ENCODE measurements at regions not wholly inside any gene's neighbourhood (a gene's known extent, or its start where the extent isn't known, plus 50 kb on each side); places are given as distances from the start of the nearest gene placed in this dataset.

DNA sequence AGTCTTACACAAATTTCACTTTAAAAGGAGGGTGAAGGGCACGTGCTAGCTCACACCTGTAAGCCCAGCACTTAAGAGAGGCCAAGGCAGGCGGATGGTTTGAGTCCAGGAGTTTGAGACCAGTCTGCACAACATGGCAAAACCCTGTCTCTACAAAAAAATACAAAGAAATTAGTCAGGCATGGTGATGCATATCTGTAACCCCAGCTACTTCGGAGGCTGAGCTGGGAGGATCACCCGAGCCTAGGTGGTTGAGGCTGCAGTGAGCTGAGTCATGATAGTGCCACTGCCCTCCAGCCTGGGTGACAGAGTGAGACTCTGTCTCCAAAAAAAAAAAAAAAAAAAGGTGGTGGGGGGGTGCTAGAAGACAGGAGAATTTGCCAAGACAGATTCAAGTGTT, 237.3 kb upstream of the KLF14 start:
- Histone ChIP-seq H3K9me3 (no peaks in the 10 kb centered on the region), H3K27ac (no peak overlapping the region), H3K36me3 (ENCODE audit: low read depth, missing control alignments) (no peaks in the 10 kb centered on the region), H3K4me1 (peaks cover 7% of the 10 kb centered on the region), H3K4me3 (no peak overlapping the region), H3K27me3 (no peaks in the 10 kb centered on the region)
- 83 to 94% methylated on average over 4 of the region's 4 CpGs for WGBS, 2 donors
- DNase-seq: no peak
- TF ChIP-seq, protein P1, sequence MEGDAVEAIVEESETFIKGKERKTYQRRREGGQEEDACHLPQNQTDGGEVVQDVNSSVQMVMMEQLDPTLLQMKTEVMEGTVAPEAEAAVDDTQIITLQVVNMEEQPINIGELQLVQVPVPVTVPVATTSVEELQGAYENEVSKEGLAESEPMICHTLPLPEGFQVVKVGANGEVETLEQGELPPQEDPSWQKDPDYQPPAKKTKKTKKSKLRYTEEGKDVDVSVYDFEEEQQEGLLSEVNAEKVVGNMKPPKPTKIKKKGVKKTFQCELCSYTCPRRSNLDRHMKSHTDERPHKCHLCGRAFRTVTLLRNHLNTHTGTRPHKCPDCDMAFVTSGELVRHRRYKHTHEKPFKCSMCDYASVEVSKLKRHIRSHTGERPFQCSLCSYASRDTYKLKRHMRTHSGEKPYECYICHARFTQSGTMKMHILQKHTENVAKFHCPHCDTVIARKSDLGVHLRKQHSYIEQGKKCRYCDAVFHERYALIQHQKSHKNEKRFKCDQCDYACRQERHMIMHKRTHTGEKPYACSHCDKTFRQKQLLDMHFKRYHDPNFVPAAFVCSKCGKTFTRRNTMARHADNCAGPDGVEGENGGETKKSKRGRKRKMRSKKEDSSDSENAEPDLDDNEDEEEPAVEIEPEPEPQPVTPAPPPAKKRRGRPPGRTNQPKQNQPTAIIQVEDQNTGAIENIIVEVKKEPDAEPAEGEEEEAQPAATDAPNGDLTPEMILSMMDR (IDR thresholded peaks at IDR 0.05): no peak
- no peak for TF ChIP-seq POLR2A (IDR thresholded peaks at IDR 0.05)
- intact Hi-C loops (cut with DNase I; ENCODE audit: low total_unique reads): no loop called here

GRCh38 chr7:130972201-130972600, 238.2 kb upstream of the KLF14 start:
- WGBS, 2 donors: 90 to 100% methylated on average over 2 of the region's 2 CpGs
- intact Hi-C loops (cut with DNase I; ENCODE audit: low total_unique reads): no loop called here
- H3K4me1 ChIP-seq: peaks cover 7% of the 10 kb centered on the region

GRCh38 chr7:130973637-130974036, 239.6 kb upstream of the KLF14 start:
- TF ChIP-seq, protein P1 (IDR thresholded peaks at IDR 0.05): no peak
- TF ChIP-seq POLR2A (IDR thresholded peaks at IDR 0.05): no peak
- Histone ChIP-seq H3K27me3 (no peaks in the 10 kb centered on the region), H3K36me3 (ENCODE audit: low read depth, missing control alignments) (no peaks in the 10 kb centered on the region), H3K4me3 (no peak overlapping the region), H3K4me1 (peaks cover 7% of the 10 kb centered on the region), H3K9me3 (no peaks in the 10 kb centered on the region), H3K27ac (no peak overlapping the region)
- no peak for DNase-seq
- intact Hi-C loops (cut with DNase I; ENCODE audit: low total_unique reads): no loop called here

More at GRCh38 chr7:130972201-130972600, 238.2 kb upstream of the KLF14 start:
- Histone ChIP-seq H3K9me3 (no peaks in the 10 kb centered on the region), H3K4me3 (no peak overlapping the region), H3K36me3 (ENCODE audit: low read depth, missing control alignments) (no peaks in the 10 kb centered on the region), H3K27me3 (no peaks in the 10 kb centered on the region), H3K27ac (no peak overlapping the region)
- DNase-seq: no peak
- TF ChIP-seq POLR2A (IDR thresholded peaks at IDR 0.05): no peak
- TF ChIP-seq, protein P1 (IDR thresholded peaks at IDR 0.05): no peak

DNA sequence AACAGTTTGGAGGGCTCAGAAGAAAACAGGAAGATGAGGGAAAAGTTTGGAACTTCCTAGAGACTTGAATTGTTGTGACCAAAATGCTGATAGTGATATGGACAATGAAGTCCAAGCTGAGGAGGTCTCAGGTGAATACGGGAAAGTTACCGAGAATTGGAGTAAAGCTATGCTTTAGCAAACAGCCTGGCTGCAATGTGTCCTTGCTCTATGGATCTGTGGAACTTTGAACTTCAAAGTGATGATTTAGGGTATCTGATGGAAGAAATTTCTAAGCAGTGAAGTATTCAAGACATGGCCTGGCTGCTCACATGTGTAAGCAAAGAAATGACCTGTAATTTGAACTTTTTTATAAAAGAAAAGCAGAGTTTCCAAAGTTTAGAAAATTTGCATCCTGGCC, 240.2 kb upstream of the KLF14 start:
- Histone ChIP-seq H3K4me1 (peaks cover 7% of the 10 kb centered on the region), H3K9me3 (no peaks in the 10 kb centered on the region), H3K27me3 (no peaks in the 10 kb centered on the region), H3K27ac (no peak overlapping the region), H3K4me3 (no peak overlapping the region), H3K36me3 (ENCODE audit: low read depth, missing control alignments) (no peaks in the 10 kb centered on the region)
- 94 to 100% methylated on average over 2 of the region's 2 CpGs for WGBS, 2 donors
- intact Hi-C loops (cut with DNase I; ENCODE audit: low total_unique reads): no loop called here
- no peak for TF ChIP-seq POLR2A (IDR thresholded peaks at IDR 0.05)
- TF ChIP-seq, protein P1 (IDR thresholded peaks at IDR 0.05): no peak
- DNase-seq: no peak

- Histone ChIP-seq H3K27me3 (no peaks in the 10 kb centered on the region), H3K27ac (no peak overlapping the region), H3K9me3 (no peaks in the 10 kb centered on the region), H3K4me1 (peaks cover 7% of the 10 kb centered on the region), H3K36me3 (ENCODE audit: low read depth, missing control alignments) (no peaks in the 10 kb centered on the region), H3K4me3 (no peak overlapping the region)
- WGBS, 2 donors: 97 to 100% methylated on average over 2 of the region's 2 CpGs
- DNase-seq: no peak
- intact Hi-C loops (cut with DNase I; ENCODE audit: low total_unique reads): no loop called here
- TF ChIP-seq, protein P1 (IDR thresholded peaks at IDR 0.05): no peak
- no peak for TF ChIP-seq POLR2A (IDR thresholded peaks at IDR 0.05)
Observed at GRCh38 chr7:130974794-130975193, 240.8 kb upstream of the KLF14 start.

Data from testis (tissue), 2 donors.